GM19025 (cell line): ENCODE measurements at regions not wholly inside any gene's neighbourhood (a gene's known extent, or its start where the extent isn't known, plus 50 kb on each side); places are given as distances from the start of the nearest gene placed in this dataset.

Source experiments
- ATAC-seq: cut with Tn5 transposase; IDR thresholded peaks from one replicate; pipeline ENCODE4 v1.9.1; 2021; ENCODE audit warnings: mild to moderate bottlenecking, low read depth, moderate library complexity; ENCODE audit not compliant: unreplicated experiment

GRCh38 chr5:173759691-173760090 is 128.5 kb upstream of the CPEB4 start:
- no peak for ATAC-seq

- no peak for ATAC-seq
Observed at GRCh38 chr5:173760461-173761177, 127.5 kb upstream of the CPEB4 start.

DNA sequence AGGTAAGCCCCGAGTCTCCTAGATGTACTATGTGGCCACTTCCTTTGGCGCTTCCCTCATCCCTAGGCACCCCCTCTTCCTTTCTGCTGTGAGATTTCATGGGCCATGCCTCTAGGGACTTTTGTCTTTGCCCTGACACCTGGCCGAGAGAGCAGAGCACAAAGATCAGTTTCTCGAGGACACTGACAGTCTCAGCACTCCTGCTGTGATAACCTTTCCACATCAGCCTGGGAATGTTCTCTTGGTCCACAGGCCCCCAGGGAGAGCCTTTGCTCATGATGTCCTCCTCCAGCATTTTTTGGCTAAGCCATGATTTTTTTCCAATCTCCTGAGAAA is 127.0 kb upstream of the CPEB4 start:
- ATAC-seq = no peak

- ATAC-seq = no peak
Observed at GRCh38 chr5:173762045-173762444, 126.1 kb upstream of the CPEB4 start.

- no peak for ATAC-seq
Observed at GRCh38 chr5:173762930-173763329, 125.2 kb upstream of the CPEB4 start.

GRCh38 chr5:173763410-173763809 is 124.7 kb upstream of the CPEB4 start:
- no peak for ATAC-seq

GRCh38 chr5:173764332-173765028 is 123.7 kb upstream of the CPEB4 start:
- no peak for ATAC-seq

- ATAC-seq = no peak
Observed at GRCh38 chr5:173765029-173765644, 123.0 kb upstream of the CPEB4 start.

GRCh38 chr5:173765661-173766060 is 122.5 kb upstream of the CPEB4 start:
- ATAC-seq = no peak

- ATAC-seq = no peak
Observed at GRCh38 chr5:173767574-173768266, 120.4 kb upstream of the CPEB4 start.

DNA sequence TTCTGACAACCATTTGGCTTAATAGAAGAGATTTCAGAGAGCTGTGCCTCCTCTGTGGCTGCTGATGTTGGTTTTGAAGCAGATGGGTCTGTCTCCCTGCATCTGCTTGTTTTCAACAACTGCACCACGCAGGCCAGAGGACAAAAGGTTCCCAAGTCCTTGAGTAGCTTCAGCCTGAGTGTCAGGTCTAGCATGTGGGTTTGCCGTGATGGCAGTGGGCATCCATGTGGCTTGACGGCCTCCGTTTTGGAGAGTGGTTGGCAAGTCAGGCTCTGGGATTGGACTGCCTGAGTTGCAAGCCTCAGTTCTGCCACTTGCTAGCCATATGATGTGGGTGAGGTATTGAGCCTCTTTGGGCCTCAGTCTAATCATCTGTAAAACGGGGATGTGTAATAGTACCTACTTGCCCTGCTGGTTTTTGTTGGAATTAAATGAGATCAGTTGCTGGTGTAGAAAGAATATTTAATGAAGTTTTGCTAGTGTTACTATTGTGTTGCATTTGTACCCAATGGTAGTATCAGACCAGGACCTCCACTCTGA is 119.8 kb upstream of the CPEB4 start:
- no peak for ATAC-seq

DNA sequence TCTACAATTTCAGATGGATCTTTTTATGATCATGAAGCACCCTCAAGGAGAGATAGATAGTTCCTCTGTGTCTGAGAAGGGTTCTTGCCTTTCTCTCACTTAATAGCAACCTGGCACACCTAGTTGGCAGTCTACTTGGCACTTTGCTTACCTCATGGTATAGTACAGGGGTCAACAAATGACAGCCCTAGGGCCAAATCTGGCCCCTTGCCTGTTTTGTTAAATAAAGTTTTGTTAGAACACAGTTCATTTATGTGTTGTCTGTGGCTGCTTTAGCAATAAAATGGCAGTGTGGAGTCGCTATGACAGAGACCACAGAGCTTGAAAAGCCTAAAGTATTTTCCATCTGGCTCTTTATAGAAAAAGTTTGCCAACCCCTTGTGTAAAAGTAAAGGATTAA is 119.3 kb upstream of the CPEB4 start:
- ATAC-seq = no peak

DNA sequence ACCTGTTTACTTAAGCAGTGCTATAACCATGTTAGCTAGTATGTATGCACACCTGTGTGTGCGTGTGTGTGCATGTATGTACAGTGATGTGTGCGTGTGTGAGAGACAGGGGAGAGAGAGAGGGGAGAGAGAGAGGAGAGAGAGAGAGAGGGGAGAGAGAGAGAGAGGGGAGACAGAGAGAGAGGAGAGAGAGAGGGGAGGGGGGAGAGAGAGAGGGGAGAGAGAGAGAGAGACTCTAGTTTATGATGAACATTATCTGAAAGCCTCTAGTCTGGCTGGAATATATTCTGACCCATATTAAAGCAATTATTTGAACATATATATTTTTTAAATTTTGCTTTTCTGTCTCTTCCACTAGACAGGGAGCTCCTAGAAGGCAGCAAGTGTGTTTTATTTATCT is 117.5 kb upstream of the CPEB4 start:
- ATAC-seq = no peak

DNA sequence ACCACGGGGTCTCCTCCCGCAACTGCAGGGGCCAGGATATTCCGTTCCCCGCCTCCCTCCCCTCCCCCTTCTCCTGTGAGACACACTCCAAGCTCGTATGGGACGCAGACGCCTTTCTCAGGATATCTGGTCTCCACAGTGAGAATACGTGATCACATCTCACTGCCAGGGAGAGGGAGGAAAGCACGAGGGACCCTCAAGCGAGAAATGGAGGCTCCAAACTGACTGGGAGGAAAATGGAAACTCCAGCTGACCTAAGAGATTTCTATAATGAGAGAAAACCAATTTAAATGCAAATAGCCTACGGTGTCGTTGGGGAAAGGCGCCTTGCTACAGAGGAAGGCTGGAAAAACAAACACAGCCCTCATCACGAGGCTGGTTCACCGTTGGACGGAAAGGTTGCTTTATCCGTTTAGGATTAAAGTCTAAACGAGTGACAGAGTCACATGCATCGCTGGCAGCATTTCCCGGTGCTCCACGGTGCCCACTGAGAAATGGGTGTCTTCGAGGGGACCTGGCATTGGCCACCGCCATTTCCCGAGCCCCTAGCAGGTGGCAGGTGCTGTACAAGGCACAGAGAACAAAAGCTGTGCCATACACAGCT is 116.9 kb upstream of the CPEB4 start:
- ATAC-seq = no peak

DNA sequence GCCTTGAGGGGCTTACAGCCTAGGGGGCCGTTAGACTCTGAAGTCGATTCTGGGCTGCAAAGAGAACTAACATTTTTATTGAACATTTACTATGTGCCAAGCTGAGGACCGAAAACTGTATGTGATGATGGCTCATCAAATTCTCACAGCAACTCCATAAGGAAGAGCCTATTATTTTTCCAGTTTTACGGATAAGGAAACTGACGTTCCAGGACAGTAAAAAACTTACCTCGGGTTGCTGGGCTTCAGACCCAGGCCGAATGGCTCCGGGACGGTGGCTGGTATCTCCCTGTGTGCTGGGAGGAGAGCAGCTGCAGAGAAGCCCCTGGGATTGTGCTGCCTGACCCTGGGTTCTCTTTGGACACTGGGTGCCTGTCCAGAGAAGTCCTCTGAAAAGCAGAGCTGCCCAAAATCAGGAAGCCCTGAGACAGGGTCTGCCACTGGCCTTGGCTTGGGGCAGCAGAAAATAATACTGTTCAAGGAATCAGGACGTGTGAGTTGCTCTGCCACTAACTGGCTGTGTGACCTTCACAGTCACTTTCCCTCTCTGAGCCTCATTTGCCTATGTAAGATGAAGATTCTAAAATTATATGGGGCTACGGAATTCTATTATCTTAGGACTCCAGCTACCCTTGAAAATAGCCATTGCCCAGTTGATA is 116.3 kb upstream of the CPEB4 start:
- no peak for ATAC-seq

- ATAC-seq = no peak
Observed at GRCh38 chr5:173772384-173773059, 115.6 kb upstream of the CPEB4 start.

DNA sequence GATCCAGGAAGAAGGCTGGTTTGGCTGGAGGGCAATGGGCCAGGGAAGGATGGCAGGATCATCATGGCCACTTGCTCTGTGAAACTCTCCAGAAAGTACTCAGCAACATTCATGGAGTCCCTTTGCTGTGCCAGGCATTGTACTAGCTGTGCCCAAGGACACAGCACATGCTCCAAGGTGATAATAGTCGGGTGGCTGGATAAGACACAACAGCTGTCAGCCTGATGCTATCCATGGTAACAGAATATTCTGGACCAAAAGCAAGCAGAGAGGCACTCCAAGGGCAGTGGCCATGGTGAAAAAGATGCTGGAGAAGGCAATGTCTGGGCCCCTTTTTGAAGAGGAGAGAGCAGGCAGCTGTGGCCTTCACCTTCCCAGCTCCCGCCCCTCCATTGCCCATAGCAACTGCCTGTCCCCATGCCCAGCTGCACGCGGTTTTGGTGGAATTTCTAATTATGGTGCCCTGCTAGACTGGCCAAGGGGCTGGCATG is 113.8 kb upstream of the CPEB4 start:
- ATAC-seq = no peak

GRCh38 chr5:173775261-173776197 is 112.6 kb upstream of the CPEB4 start:
- no peak for ATAC-seq
